ENCODE measurements at regions not wholly inside any gene's neighbourhood (a gene's known extent, or its start where the extent isn't known, plus 50 kb on each side); places are given as distances from the start of the nearest gene placed in this dataset.

DNA sequence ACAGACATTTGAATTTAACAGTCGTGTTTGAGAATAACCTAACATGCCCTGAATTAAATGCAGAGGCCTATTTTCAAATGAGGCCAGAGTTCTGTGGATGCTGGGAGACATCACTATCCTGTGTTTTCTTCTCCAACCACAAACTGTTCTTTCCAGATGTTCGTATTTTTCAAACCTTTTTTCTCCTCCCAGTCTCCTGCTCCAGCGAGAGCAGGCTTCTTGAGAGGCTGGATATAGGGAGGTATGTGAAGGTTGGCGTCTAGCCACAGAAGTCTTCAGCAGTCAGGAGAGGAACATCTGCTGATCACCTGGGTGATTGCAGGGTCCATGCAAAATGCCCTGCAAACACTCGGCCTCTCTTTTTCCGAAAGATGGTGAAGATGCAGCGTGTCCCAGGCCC is 126.3 kb downstream of the C11orf91 start:
- H3K4me3 ChIP-seq = no peak overlapping the region
- no peaks in the 10 kb centered on the region for H3K4me1 ChIP-seq
- TF ChIP-seq, protein P1, sequence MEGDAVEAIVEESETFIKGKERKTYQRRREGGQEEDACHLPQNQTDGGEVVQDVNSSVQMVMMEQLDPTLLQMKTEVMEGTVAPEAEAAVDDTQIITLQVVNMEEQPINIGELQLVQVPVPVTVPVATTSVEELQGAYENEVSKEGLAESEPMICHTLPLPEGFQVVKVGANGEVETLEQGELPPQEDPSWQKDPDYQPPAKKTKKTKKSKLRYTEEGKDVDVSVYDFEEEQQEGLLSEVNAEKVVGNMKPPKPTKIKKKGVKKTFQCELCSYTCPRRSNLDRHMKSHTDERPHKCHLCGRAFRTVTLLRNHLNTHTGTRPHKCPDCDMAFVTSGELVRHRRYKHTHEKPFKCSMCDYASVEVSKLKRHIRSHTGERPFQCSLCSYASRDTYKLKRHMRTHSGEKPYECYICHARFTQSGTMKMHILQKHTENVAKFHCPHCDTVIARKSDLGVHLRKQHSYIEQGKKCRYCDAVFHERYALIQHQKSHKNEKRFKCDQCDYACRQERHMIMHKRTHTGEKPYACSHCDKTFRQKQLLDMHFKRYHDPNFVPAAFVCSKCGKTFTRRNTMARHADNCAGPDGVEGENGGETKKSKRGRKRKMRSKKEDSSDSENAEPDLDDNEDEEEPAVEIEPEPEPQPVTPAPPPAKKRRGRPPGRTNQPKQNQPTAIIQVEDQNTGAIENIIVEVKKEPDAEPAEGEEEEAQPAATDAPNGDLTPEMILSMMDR (IDR thresholded peaks at IDR 0.05) = no peak
- TF ChIP-seq POLR2AphosphoS5 (IDR thresholded peaks at IDR 0.05) (no peak), POLR2A (IDR thresholded peaks at IDR 0.05) (no peak), EP300 (IDR thresholded peaks at IDR 0.05) (no peak)
- H3K27ac ChIP-seq = no peak overlapping the region
- no peaks in the 10 kb centered on the region for H3K9me3 ChIP-seq
- whole genome bisulfite sequencing = 73% methylated on average over 7 of the region's 7 CpGs
- H3K27me3 ChIP-seq = peaks cover 4% of the 10 kb centered on the region
- H3K36me3 ChIP-seq = no peaks in the 10 kb centered on the region
- DNase-seq (ENCODE audit: low spot score in 2 of 2) = no peak

DNA sequence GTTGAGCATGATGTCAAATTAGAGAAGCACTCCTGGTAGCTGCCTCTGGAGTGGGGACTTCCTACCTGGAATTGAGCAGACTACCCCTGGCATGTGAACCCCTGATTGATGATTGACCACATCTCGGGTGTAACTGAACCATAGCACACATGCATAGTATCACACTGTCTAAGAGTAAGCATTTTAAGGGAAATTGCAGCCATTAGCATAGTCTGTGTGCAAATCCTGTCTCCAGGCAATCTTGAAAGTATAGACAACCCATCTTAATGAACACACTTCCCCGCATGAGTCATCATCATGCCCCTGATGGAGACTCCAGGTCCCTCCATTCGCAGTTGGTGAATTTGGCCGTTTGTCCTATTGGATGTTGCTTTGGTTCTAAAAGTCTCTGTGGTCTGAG is 131.3 kb downstream of the C11orf91 start:
- no peak for DNase-seq (ENCODE audit: low spot score in 2 of 2)
- H3K9me3 ChIP-seq = no peaks in the 10 kb centered on the region
- WGBS = 78% methylated on average over 4 of the region's 4 CpGs
- TF ChIP-seq, protein P1 (IDR thresholded peaks at IDR 0.05) = no peak
- TF ChIP-seq POLR2AphosphoS5 (IDR thresholded peaks at IDR 0.05) (no peak), POLR2A (IDR thresholded peaks at IDR 0.05) (no peak), EP300 (IDR thresholded peaks at IDR 0.05) (no peak)
- H3K27me3 ChIP-seq = peaks cover 3% of the 10 kb centered on the region
- no peak overlapping the region for H3K4me3 ChIP-seq
- H3K4me1 ChIP-seq = no peaks in the 10 kb centered on the region
- H3K27ac ChIP-seq = no peak overlapping the region
- no peaks in the 10 kb centered on the region for H3K36me3 ChIP-seq

DNA sequence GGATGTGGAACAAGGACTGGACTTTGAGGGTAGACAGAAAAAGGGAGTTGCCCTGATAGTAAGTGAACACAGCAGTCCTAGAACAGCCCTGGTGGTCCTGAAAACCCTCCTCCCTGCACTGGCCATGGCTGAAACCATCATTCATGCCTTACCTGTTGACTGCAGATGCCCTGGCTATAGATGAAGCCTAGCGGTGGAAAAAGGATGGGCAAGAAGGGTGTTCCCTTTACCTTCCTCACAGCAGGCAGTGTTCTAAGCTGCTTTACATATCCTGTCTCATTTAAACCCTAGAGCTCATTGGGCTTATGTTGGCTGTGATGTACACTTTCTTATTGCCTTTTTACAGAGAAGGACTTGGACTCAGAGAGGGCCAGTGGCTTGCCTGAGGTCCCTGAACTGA is 133.6 kb downstream of the C11orf91 start:
- Histone ChIP-seq H3K9me3 (no peaks in the 10 kb centered on the region), H3K4me3 (no peak overlapping the region), H3K4me1 (no peaks in the 10 kb centered on the region), H3K27me3 (peaks cover 3% of the 10 kb centered on the region), H3K36me3 (no peaks in the 10 kb centered on the region), H3K27ac (no peak overlapping the region)
- TF ChIP-seq POLR2A (IDR thresholded peaks at IDR 0.05) (no peak), EP300 (IDR thresholded peaks at IDR 0.05) (no peak)
- DNase-seq (ENCODE audit: low spot score in 2 of 2) = no peak
- 93% methylated on average over 1 of the region's 1 CpG for WGBS

DNA sequence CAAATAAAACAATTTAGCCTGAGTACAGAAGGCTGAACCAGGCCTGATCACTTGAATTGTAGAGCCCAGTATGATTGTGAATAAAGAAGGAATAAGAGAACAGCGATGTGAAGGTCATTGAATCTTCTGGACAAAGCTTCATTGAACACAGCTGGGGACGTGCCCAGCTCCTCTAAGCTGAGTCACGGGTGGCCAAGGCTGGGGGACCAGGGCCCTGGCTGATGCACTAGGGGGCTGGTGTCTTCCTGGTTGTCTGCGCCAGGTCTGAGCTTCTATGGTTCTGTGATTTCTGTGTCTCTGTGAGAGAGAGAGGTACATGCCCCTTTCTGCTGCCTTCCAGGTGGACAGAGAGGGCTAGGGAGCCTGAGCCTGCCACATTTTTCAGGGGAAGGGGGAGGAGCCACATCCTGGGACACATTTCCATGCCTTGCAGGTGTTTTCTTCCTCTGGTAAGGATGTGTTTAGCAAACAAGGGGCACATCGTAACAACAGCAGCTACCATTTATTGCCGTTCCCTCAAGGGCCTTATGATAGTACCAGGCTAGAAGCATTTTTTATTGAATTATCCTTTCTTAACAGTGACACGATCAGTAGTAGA is 135.7 kb downstream of the C11orf91 start:
- no peak for DNase-seq (ENCODE audit: low spot score in 2 of 2)
- no peak overlapping the region for H3K27ac ChIP-seq
- no peak overlapping the region for H3K4me3 ChIP-seq
- H3K9me3 ChIP-seq = no peaks in the 10 kb centered on the region
- TF ChIP-seq EP300 (IDR thresholded peaks at IDR 0.05) = no peak
- TF ChIP-seq POLR2A (IDR thresholded peaks at IDR 0.05) = no peak
- TF ChIP-seq POLR2AphosphoS5 (IDR thresholded peaks at IDR 0.05) = no peak
- TF ChIP-seq, protein P1 (IDR thresholded peaks at IDR 0.05) = no peak
- peaks cover 3% of the 10 kb centered on the region for H3K27me3 ChIP-seq
- 75% methylated on average over 7 of the region's 7 CpGs for WGBS
- H3K4me1 ChIP-seq = no peaks in the 10 kb centered on the region
- H3K36me3 ChIP-seq = no peaks in the 10 kb centered on the region

DNA sequence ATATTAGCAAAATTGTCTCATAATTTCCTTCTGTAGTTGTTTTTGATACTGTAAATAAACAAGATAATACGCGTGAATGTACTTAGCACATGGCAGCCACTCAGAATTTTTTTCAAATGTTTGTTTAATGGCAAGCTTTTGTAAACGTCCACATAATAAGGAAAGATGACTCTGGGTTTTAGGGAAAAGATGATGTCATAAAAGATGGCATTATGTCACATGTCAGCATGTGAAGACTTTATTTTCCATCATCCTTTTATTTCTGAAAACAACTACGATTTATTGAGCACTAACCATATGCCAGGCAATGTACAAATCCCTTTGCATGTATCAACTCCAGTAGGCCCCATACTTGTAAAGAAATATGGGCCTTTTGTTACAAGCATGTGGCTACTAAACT is 139.9 kb downstream of the C11orf91 start:
- Histone ChIP-seq H3K4me3 (no peak overlapping the region), H3K27me3 (no peaks in the 10 kb centered on the region), H3K9me3 (no peaks in the 10 kb centered on the region), H3K4me1 (no peaks in the 10 kb centered on the region), H3K36me3 (no peaks in the 10 kb centered on the region), H3K27ac (no peak overlapping the region)
- DNase-seq (ENCODE audit: low spot score in 2 of 2) = no peak
- 72% methylated on average over 4 of the region's 4 CpGs for WGBS
- TF ChIP-seq, protein P1 (IDR thresholded peaks at IDR 0.05) = no peak
- no peak for TF ChIP-seq POLR2AphosphoS5 (IDR thresholded peaks at IDR 0.05)
- TF ChIP-seq EP300 (IDR thresholded peaks at IDR 0.05) = no peak
- no peak for TF ChIP-seq POLR2A (IDR thresholded peaks at IDR 0.05)

DNA sequence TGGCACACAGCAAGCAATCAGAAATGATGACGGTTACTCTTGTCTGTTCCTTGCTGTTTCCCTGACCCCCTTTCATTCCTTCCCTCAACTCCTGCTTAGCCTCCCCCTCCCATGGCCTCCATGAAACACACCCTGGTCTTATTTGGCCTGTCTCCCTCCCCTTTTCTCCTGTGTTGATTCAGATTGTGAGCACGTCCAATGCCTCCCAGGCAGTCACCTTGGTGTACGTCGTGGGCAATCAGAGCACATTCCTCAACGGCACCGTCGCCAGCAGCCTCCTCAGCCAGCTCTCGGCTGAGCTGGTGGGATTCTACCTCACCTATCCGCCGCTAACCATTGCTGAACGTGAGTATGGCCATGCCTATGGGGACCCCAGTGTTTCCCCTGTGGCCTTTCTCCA is 141.1 kb downstream of the C11orf91 start:
- DNase-seq (ENCODE audit: low spot score in 2 of 2) = no peak
- no peaks in the 10 kb centered on the region for H3K27me3 ChIP-seq
- H3K4me3 ChIP-seq = no peak overlapping the region
- TF ChIP-seq POLR2A (IDR thresholded peaks at IDR 0.05) (no peak), EP300 (IDR thresholded peaks at IDR 0.05) (no peak), POLR2AphosphoS5 (IDR thresholded peaks at IDR 0.05) (no peak)
- TF ChIP-seq, protein P1 (IDR thresholded peaks at IDR 0.05) = no peak
- no peaks in the 10 kb centered on the region for H3K9me3 ChIP-seq
- WGBS = 59% methylated on average over 11 of the region's 11 CpGs
- H3K36me3 ChIP-seq = no peaks in the 10 kb centered on the region
- no peak overlapping the region for H3K27ac ChIP-seq
- H3K4me1 ChIP-seq = no peaks in the 10 kb centered on the region

Data from suprapubic skin (tissue), 4 donors.